Astrocyte (in vitro differentiated cells and primary cell): ENCODE measurements at regions not wholly inside any gene's neighbourhood (a gene's known extent, or its start where the extent isn't known, plus 50 kb on each side); places are given as distances from the start of the nearest gene placed in this dataset.

Source experiments
- DNase-seq: peaks from one replicate; pipeline ENCODE4 v3.0.0-alpha.2; 2010; ENCODE audit warnings: low read depth
- FAIRE-seq: peaks from 2 replicates; lab custom pipeline; 2011; peaks lifted over from hg19 to GRCh38; lab: Jason Lieb, UNC
- H2AFZ ChIP-seq: 2 replicates; pipeline ENCODE4 v1.6.0; 2012; ENCODE audit warnings: low read depth, low read length, inconsistent platforms
- H3K27ac ChIP-seq: 2 replicates; pipeline ENCODE4 v1.5.1; 2011; ENCODE audit warnings: low read depth, low read length, inconsistent platforms
- H3K27me3 ChIP-seq: 2 replicates; pipeline ENCODE4 v1.6.0; 2011; ENCODE audit warnings: low read length, inconsistent platforms; ENCODE audit not compliant: insufficient read depth
- H3K36me3 ChIP-seq: 2 replicates; pipeline ENCODE4 v1.5.1; 2011; ENCODE audit warnings: low read length, inconsistent platforms; ENCODE audit not compliant: insufficient read depth
- H3K4me1 ChIP-seq: 2 replicates; pipeline ENCODE4 v1.5.1; 2011; ENCODE audit warnings: low read length, inconsistent platforms; ENCODE audit not compliant: insufficient read depth
- H3K4me2 ChIP-seq: 2 replicates; pipeline ENCODE4 v1.6.0; 2012; ENCODE audit warnings: low read length, inconsistent platforms
- H3K4me3 ChIP-seq: 2 replicates; pipeline ENCODE4 v1.5.1; 2011; ENCODE audit warnings: low read depth, mild to moderate bottlenecking, low read length, inconsistent platforms; ENCODE audit not compliant: insufficient read depth
- H3K79me2 ChIP-seq: 2 replicates; pipeline ENCODE4 v1.6.0; 2012; ENCODE audit warnings: mild to moderate bottlenecking, low read length, inconsistent platforms; ENCODE audit not compliant: insufficient read depth
- H3K9ac ChIP-seq: 2 replicates; pipeline ENCODE4 v1.6.0; 2012; ENCODE audit warnings: mild to moderate bottlenecking, low read length, inconsistent platforms
- H3K9me3 ChIP-seq: 2 replicates; pipeline ENCODE4 v1.5.1; 2012; ENCODE audit warnings: low read depth, mild to moderate bottlenecking, low read length, inconsistent platforms; ENCODE audit not compliant: insufficient read depth
- H4K20me1 ChIP-seq: 2 replicates; pipeline ENCODE4 v1.6.0; 2012; ENCODE audit warnings: low read length, inconsistent platforms; ENCODE audit not compliant: insufficient read depth
- H3K27ac Mint-ChIP-seq: one replicate; pipeline ENCODE4 v1.8.0; 2021; ENCODE audit warnings: mild to moderate bottlenecking, mixed read lengths; ENCODE audit not compliant: unreplicated experiment
- H3K27me3 Mint-ChIP-seq: one replicate; pipeline ENCODE4 v1.8.0; 2021; ENCODE audit warnings: low read depth, mixed read lengths; ENCODE audit not compliant: unreplicated experiment
- H3K36me3 Mint-ChIP-seq: one replicate; pipeline ENCODE4 v1.8.0; 2021; ENCODE audit warnings: low read depth, mixed read lengths; ENCODE audit not compliant: unreplicated experiment
- H3K4me1 Mint-ChIP-seq: one replicate; pipeline ENCODE4 v1.8.0; 2021; ENCODE audit warnings: low read depth, mixed read lengths; ENCODE audit not compliant: unreplicated experiment
- H3K4me3 Mint-ChIP-seq: one replicate; pipeline ENCODE4 v1.8.0; 2021; ENCODE audit warnings: mild to moderate bottlenecking, moderate library complexity, mixed read lengths; ENCODE audit not compliant: unreplicated experiment
- H3K9me3 Mint-ChIP-seq: one replicate; pipeline ENCODE4 v1.8.0; 2021; ENCODE audit warnings: mild to moderate bottlenecking, mixed read lengths; ENCODE audit not compliant: unreplicated experiment
- EZH2 ChIP-seq: IDR thresholded peaks from 2 replicates; pipeline ENCODE4 v1.6.1; 2012; ENCODE audit warnings: mild to moderate bottlenecking, low read length, inconsistent platforms; ENCODE audit not compliant: insufficient read depth
- TF ChIP-seq, protein P1 (sequence below): IDR thresholded peaks from 2 replicates; pipeline ENCODE4 v1.5.1; 2011; ENCODE audit warnings: low read depth, mild to moderate bottlenecking, inconsistent platforms, low read length, moderate library complexity; ENCODE audit not compliant: insufficient read depth

DNA sequence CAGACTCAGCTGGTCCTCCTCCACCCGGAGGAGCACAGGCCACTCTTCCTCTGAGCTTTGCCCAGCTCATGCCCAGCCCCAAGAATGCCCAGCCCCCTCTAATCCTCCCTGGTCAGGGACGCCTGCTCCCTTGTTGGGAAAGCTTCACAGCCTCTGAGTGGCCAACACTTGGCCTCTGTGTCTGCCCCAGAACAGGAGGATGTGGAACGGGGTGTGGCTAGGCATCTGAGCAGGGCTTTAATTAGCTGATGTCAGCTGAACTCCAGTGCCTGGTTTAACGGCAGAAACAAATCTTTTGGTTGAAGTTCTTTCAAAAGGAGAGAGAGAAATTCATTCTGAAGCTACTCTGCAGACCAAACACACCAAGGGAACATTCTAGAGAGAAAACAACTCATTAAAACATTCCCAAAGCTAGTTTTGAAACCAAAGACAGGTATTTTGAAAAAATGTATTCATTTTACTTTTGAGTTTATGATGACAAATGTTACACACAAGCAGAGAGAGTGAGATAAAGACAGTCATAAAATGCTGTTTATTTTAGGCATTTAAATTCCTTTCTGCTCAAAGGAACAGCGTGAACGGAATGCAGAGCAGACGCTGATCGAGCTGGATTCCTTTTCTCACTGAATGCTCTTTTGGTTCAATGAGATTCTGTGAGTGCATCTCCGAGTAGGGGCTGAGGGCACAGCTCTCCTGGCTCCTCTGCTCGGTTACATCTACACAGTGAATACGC lies 63.8 kb downstream of the RTP5 start:
- Mint-ChIP-seq H3K27me3 (peaks cover 16% of the 10 kb centered on the region), H3K27ac (no peak overlapping the region), H3K9me3 (peaks cover 10% of the 10 kb centered on the region), H3K4me3 (no peak overlapping the region), H3K36me3 (peaks cover 3% of the 10 kb centered on the region), H3K4me1 (no peaks in the 10 kb centered on the region)
- Histone ChIP-seq H3K27ac (no peak overlapping the region), H3K4me1 (no peaks in the 10 kb centered on the region), H4K20me1 (no peaks in the 10 kb centered on the region), H3K9ac (no peak overlapping the region), H3K4me3 (no peak overlapping the region), H2AFZ (no peak overlapping the region), H3K27me3 (peaks cover 4% of the 10 kb centered on the region), H3K36me3 (no peaks in the 10 kb centered on the region), H3K79me2 (no peaks in the 10 kb centered on the region), H3K4me2 (no peak overlapping the region), H3K9me3 (no peaks in the 10 kb centered on the region)
- FAIRE-seq (peak; percentile 50), DNase-seq (peak; percentile 23)
- TF ChIP-seq, protein P1, sequence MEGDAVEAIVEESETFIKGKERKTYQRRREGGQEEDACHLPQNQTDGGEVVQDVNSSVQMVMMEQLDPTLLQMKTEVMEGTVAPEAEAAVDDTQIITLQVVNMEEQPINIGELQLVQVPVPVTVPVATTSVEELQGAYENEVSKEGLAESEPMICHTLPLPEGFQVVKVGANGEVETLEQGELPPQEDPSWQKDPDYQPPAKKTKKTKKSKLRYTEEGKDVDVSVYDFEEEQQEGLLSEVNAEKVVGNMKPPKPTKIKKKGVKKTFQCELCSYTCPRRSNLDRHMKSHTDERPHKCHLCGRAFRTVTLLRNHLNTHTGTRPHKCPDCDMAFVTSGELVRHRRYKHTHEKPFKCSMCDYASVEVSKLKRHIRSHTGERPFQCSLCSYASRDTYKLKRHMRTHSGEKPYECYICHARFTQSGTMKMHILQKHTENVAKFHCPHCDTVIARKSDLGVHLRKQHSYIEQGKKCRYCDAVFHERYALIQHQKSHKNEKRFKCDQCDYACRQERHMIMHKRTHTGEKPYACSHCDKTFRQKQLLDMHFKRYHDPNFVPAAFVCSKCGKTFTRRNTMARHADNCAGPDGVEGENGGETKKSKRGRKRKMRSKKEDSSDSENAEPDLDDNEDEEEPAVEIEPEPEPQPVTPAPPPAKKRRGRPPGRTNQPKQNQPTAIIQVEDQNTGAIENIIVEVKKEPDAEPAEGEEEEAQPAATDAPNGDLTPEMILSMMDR, result no peak
- no peak for TF ChIP-seq EZH2

- Mint-ChIP-seq H3K4me1 (no peaks in the 10 kb centered on the region), H3K27me3 (peaks cover 18% of the 10 kb centered on the region), H3K4me3 (no peak overlapping the region), H3K27ac (no peak overlapping the region), H3K36me3 (peaks cover 6% of the 10 kb centered on the region), H3K9me3 (peaks cover 13% of the 10 kb centered on the region)
- DNase-seq (peak; percentile 42), FAIRE-seq (peak; percentile 20)
- Histone ChIP-seq H3K79me2 (no peaks in the 10 kb centered on the region), H3K36me3 (no peaks in the 10 kb centered on the region), H3K27ac (no peak overlapping the region), H3K4me3 (no peak overlapping the region), H4K20me1 (no peaks in the 10 kb centered on the region), H3K4me1 (no peaks in the 10 kb centered on the region), H3K4me2 (no peak overlapping the region), H3K27me3 (peaks cover 4% of the 10 kb centered on the region), H3K9me3 (peaks cover 9% of the 10 kb centered on the region), H3K9ac (no peak overlapping the region), H2AFZ (no peak overlapping the region)
- no peak for TF ChIP-seq EZH2
- TF ChIP-seq, protein P1, result no peak
These were observed 65.8 kb downstream of the RTP5 start for GRCh38 chr2:241935314-241935713.

GRCh38 chr2:241935774-241936173 lies 66.2 kb downstream of the RTP5 start:
- Mint-ChIP-seq H3K4me1 (no peaks in the 10 kb centered on the region), H3K9me3 (peaks cover 15% of the 10 kb centered on the region), H3K36me3 (peaks cover 6% of the 10 kb centered on the region), H3K4me3 (no peak overlapping the region), H3K27ac (no peak overlapping the region), H3K27me3 (peaks cover 18% of the 10 kb centered on the region)
- no peaks in the 10 kb centered on the region for H3K36me3 ChIP-seq
- H3K9ac ChIP-seq, result no peak overlapping the region
- FAIRE-seq, result no peak
- H3K9me3 ChIP-seq, result peaks cover 13% of the 10 kb centered on the region
- DNase-seq, result no peak
- no peak overlapping the region for H2AFZ ChIP-seq
- peaks cover 4% of the 10 kb centered on the region for H3K27me3 ChIP-seq
- H3K4me1 ChIP-seq, result no peaks in the 10 kb centered on the region
- H4K20me1 ChIP-seq, result no peaks in the 10 kb centered on the region
- H3K27ac ChIP-seq, result no peak overlapping the region
- no peak for TF ChIP-seq EZH2
- TF ChIP-seq, protein P1, result no peak
- no peak overlapping the region for H3K4me3 ChIP-seq
- H3K79me2 ChIP-seq, result no peaks in the 10 kb centered on the region
- H3K4me2 ChIP-seq, result no peak overlapping the region
